ENCODE measurements at regions not wholly inside any gene's neighbourhood (a gene's known extent, or its start where the extent isn't known, plus 50 kb on each side); places are given as distances from the start of the nearest gene placed in this dataset.
A peak's percentile ranks its signal among the peaks of the same experiment; 100 is the strongest.

DNA sequence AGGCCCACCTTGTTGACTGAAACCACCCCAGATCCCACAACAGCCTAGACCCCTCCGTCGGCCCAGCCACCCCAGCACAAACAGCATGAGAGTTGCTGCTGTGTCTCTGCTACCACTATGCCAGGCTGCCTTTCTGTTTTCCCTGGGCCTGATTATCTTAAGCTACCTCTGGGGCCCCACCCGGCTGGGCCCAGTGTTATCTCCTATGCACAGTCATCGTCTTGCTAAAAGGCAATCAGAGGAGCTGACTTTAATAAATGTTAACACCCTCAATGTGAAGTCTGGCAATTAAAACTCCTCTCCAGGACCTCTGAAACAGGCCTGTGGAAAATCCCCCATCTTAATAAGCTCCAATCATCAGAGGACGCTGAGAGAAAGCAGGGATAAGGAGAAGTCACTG is 144.9 kb downstream of the FAM114A2 start (continued):
- TF ChIP-seq TAF7 (tag; IDR thresholded peaks at IDR 0.05) (no peak), CBFA2T2 (conservative IDR thresholded peaks at IDR 0.05) (peak; percentile 65), ZNF316 (IDR thresholded peaks at IDR 0.05) (0 out of 2 replicates have a peak, but pooled peaks have one; percentile 28), TEAD4 (IDR thresholded peaks at IDR 0.05; ENCODE audit: low read length) (peak; percentile 50; the same call in 1 of the 2 replicates), TEAD4 (CRISPR knock-in tag; IDR thresholded peaks at IDR 0.05; ENCODE audit: borderline replicate concordance) (no peak), ZNF436 (CRISPR knock-in tag; IDR thresholded peaks at IDR 0.05) (no peak), TAF15 (IDR thresholded peaks at IDR 0.05; ENCODE audit: low read depth, low read length) (no peak), TEAD2 (tag; IDR thresholded peaks at IDR 0.05) (no peak), EWSR1 (IDR thresholded peaks at IDR 0.05; ENCODE audit: borderline replicate concordance, low read depth, partially characterized antibody) (no peak), NCOR1 (IDR thresholded peaks at IDR 0.05) (peak; percentile 61), CHD4 (IDR thresholded peaks at IDR 0.05; ENCODE audit: insufficient read depth, insufficient replicate concordance, low read depth, low read length, poor library complexity, severe bottlenecking) (no peak)
- TF ChIP-seq, protein P1, sequence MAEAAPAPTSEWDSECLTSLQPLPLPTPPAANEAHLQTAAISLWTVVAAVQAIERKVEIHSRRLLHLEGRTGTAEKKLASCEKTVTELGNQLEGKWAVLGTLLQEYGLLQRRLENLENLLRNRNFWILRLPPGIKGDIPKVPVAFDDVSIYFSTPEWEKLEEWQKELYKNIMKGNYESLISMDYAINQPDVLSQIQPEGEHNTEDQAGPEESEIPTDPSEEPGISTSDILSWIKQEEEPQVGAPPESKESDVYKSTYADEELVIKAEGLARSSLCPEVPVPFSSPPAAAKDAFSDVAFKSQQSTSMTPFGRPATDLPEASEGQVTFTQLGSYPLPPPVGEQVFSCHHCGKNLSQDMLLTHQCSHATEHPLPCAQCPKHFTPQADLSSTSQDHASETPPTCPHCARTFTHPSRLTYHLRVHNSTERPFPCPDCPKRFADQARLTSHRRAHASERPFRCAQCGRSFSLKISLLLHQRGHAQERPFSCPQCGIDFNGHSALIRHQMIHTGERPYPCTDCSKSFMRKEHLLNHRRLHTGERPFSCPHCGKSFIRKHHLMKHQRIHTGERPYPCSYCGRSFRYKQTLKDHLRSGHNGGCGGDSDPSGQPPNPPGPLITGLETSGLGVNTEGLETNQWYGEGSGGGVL (CRISPR knock-in tag; IDR thresholded peaks at IDR 0.05): no peak
- TF ChIP-seq, protein P2, sequence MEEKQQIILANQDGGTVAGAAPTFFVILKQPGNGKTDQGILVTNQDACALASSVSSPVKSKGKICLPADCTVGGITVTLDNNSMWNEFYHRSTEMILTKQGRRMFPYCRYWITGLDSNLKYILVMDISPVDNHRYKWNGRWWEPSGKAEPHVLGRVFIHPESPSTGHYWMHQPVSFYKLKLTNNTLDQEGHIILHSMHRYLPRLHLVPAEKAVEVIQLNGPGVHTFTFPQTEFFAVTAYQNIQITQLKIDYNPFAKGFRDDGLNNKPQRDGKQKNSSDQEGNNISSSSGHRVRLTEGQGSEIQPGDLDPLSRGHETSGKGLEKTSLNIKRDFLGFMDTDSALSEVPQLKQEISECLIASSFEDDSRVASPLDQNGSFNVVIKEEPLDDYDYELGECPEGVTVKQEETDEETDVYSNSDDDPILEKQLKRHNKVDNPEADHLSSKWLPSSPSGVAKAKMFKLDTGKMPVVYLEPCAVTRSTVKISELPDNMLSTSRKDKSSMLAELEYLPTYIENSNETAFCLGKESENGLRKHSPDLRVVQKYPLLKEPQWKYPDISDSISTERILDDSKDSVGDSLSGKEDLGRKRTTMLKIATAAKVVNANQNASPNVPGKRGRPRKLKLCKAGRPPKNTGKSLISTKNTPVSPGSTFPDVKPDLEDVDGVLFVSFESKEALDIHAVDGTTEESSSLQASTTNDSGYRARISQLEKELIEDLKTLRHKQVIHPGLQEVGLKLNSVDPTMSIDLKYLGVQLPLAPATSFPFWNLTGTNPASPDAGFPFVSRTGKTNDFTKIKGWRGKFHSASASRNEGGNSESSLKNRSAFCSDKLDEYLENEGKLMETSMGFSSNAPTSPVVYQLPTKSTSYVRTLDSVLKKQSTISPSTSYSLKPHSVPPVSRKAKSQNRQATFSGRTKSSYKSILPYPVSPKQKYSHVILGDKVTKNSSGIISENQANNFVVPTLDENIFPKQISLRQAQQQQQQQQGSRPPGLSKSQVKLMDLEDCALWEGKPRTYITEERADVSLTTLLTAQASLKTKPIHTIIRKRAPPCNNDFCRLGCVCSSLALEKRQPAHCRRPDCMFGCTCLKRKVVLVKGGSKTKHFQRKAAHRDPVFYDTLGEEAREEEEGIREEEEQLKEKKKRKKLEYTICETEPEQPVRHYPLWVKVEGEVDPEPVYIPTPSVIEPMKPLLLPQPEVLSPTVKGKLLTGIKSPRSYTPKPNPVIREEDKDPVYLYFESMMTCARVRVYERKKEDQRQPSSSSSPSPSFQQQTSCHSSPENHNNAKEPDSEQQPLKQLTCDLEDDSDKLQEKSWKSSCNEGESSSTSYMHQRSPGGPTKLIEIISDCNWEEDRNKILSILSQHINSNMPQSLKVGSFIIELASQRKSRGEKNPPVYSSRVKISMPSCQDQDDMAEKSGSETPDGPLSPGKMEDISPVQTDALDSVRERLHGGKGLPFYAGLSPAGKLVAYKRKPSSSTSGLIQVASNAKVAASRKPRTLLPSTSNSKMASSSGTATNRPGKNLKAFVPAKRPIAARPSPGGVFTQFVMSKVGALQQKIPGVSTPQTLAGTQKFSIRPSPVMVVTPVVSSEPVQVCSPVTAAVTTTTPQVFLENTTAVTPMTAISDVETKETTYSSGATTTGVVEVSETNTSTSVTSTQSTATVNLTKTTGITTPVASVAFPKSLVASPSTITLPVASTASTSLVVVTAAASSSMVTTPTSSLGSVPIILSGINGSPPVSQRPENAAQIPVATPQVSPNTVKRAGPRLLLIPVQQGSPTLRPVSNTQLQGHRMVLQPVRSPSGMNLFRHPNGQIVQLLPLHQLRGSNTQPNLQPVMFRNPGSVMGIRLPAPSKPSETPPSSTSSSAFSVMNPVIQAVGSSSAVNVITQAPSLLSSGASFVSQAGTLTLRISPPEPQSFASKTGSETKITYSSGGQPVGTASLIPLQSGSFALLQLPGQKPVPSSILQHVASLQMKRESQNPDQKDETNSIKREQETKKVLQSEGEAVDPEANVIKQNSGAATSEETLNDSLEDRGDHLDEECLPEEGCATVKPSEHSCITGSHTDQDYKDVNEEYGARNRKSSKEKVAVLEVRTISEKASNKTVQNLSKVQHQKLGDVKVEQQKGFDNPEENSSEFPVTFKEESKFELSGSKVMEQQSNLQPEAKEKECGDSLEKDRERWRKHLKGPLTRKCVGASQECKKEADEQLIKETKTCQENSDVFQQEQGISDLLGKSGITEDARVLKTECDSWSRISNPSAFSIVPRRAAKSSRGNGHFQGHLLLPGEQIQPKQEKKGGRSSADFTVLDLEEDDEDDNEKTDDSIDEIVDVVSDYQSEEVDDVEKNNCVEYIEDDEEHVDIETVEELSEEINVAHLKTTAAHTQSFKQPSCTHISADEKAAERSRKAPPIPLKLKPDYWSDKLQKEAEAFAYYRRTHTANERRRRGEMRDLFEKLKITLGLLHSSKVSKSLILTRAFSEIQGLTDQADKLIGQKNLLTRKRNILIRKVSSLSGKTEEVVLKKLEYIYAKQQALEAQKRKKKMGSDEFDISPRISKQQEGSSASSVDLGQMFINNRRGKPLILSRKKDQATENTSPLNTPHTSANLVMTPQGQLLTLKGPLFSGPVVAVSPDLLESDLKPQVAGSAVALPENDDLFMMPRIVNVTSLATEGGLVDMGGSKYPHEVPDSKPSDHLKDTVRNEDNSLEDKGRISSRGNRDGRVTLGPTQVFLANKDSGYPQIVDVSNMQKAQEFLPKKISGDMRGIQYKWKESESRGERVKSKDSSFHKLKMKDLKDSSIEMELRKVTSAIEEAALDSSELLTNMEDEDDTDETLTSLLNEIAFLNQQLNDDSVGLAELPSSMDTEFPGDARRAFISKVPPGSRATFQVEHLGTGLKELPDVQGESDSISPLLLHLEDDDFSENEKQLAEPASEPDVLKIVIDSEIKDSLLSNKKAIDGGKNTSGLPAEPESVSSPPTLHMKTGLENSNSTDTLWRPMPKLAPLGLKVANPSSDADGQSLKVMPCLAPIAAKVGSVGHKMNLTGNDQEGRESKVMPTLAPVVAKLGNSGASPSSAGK (IDR thresholded peaks at IDR 0.05): no peak
- TF ChIP-seq, protein P3, sequence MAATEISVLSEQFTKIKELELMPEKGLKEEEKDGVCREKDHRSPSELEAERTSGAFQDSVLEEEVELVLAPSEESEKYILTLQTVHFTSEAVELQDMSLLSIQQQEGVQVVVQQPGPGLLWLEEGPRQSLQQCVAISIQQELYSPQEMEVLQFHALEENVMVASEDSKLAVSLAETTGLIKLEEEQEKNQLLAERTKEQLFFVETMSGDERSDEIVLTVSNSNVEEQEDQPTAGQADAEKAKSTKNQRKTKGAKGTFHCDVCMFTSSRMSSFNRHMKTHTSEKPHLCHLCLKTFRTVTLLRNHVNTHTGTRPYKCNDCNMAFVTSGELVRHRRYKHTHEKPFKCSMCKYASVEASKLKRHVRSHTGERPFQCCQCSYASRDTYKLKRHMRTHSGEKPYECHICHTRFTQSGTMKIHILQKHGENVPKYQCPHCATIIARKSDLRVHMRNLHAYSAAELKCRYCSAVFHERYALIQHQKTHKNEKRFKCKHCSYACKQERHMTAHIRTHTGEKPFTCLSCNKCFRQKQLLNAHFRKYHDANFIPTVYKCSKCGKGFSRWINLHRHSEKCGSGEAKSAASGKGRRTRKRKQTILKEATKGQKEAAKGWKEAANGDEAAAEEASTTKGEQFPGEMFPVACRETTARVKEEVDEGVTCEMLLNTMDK (IDR thresholded peaks at IDR 0.05; ENCODE audit: borderline replicate concordance, insufficient read depth, low read depth, low read length, poor library complexity, severe bottlenecking): no peak

Data from K562 (cell line).